H9 (cell line): ENCODE measurements at regions not wholly inside any gene's neighbourhood (a gene's known extent, or its start where the extent isn't known, plus 50 kb on each side); places are given as distances from the start of the nearest gene placed in this dataset.

Experiments
- DNase-seq: peaks from one replicate; pipeline ENCODE4 v3.0.0-alpha.2; 2017
- H2AFZ ChIP-seq: one replicate; pipeline ENCODE4 v1.6.1; 2013; ENCODE audit warnings: mild to moderate bottlenecking, low read length, control low read depth, moderate library complexity
- H2AK5ac ChIP-seq: 2 replicates; pipeline ENCODE4 v1.6.1; 2013; ENCODE audit warnings: low read length, control low read depth, mixed read lengths; ENCODE audit not compliant: insufficient read length
- H2BK120ac ChIP-seq: one replicate; pipeline ENCODE4 v1.6.1; 2013; ENCODE audit warnings: low read depth, mild to moderate bottlenecking, low read length, control low read depth, inconsistent platforms; ENCODE audit not compliant: poor library complexity, severe bottlenecking
- H2BK12ac ChIP-seq: 2 replicates; pipeline ENCODE4 v1.6.1; 2013; ENCODE audit warnings: low read length, control low read depth, mixed read lengths, low read depth; ENCODE audit not compliant: insufficient read length
- H2BK15ac ChIP-seq: 2 replicates; pipeline ENCODE4 v1.6.1; 2013; ENCODE audit warnings: low read depth, low read length, control low read depth
- H2BK20ac ChIP-seq: one replicate; pipeline ENCODE4 v1.6.1; 2013; ENCODE audit warnings: low read depth, mild to moderate bottlenecking, low read length, control low read depth, inconsistent platforms; ENCODE audit not compliant: poor library complexity, severe bottlenecking
- H2BK5ac ChIP-seq: 2 replicates; pipeline ENCODE4 v1.6.1; 2013; ENCODE audit warnings: low read length, control low read depth, mixed read lengths; ENCODE audit not compliant: insufficient read length
- H3K14ac ChIP-seq: 2 replicates; pipeline ENCODE4 v1.6.1; 2013; ENCODE audit warnings: low read length, control low read depth; ENCODE audit not compliant: insufficient read depth
- H3K18ac ChIP-seq: 2 replicates; pipeline ENCODE4 v1.6.1; 2013; ENCODE audit warnings: low read depth, mild to moderate bottlenecking, mixed read lengths, low read length, control low read depth; ENCODE audit not compliant: insufficient read length
- H3K23ac ChIP-seq: 2 replicates; pipeline ENCODE4 v1.6.1; 2013; ENCODE audit warnings: low read length, control low read depth, mixed read lengths, low read depth; ENCODE audit not compliant: insufficient read length
- H3K23me2 ChIP-seq: 2 replicates; pipeline ENCODE4 v1.6.1; 2013; ENCODE audit warnings: low read depth, mild to moderate bottlenecking, mixed read lengths, low read length, control low read depth; ENCODE audit not compliant: insufficient read length, poor library complexity, severe bottlenecking
- H3K27ac ChIP-seq: 2 replicates; pipeline ENCODE4 v1.5.1; 2013; ENCODE audit warnings: low read length, control low read depth, mixed read lengths, low read depth; ENCODE audit not compliant: insufficient read length
- H3K27me3 ChIP-seq: 2 replicates; pipeline ENCODE4 v1.6.1; 2013; ENCODE audit warnings: low read length, control low read depth, inconsistent platforms; ENCODE audit not compliant: insufficient read depth
- H3K4ac ChIP-seq: 2 replicates; pipeline ENCODE4 v1.6.1; 2013; ENCODE audit warnings: low read depth, mild to moderate bottlenecking, control low read depth, inconsistent platforms, low read length, moderate library complexity
- H3K4me1 ChIP-seq: 2 replicates; pipeline ENCODE4 v1.6.1; 2013; ENCODE audit warnings: low read length, control low read depth, inconsistent platforms; ENCODE audit not compliant: insufficient read depth
- H3K4me2 ChIP-seq: 2 replicates; pipeline ENCODE4 v1.6.1; 2013; ENCODE audit warnings: low read length, control low read depth, mixed read lengths; ENCODE audit not compliant: insufficient read length, insufficient read depth
- H3K56ac ChIP-seq: 2 replicates; pipeline ENCODE4 v1.6.1; 2013; ENCODE audit warnings: low read depth, mild to moderate bottlenecking, mixed read lengths, low read length, control low read depth; ENCODE audit not compliant: insufficient read length
- H3K79me1 ChIP-seq: 2 replicates; pipeline ENCODE4 v1.6.1; 2013; ENCODE audit warnings: low read depth, mild to moderate bottlenecking, moderate library complexity, low read length, control low read depth, inconsistent platforms; ENCODE audit not compliant: insufficient read depth, poor library complexity, severe bottlenecking
- H3K79me2 ChIP-seq: 2 replicates; pipeline ENCODE4 v1.6.1; 2013; ENCODE audit warnings: low read length, control low read depth, inconsistent platforms; ENCODE audit not compliant: insufficient read depth
- H3K9ac ChIP-seq: 2 replicates; pipeline ENCODE4 v1.6.1; 2013; ENCODE audit warnings: low read length, control low read depth, mixed read lengths; ENCODE audit not compliant: insufficient read length; ENCODE audit errors: extremely low read depth
- H3K9me3 ChIP-seq: one replicate; pipeline ENCODE4 v1.6.1; 2013; ENCODE audit warnings: low read depth, low read length, inconsistent platforms; ENCODE audit not compliant: control insufficient read depth
- H3T11ph ChIP-seq: one replicate; pipeline ENCODE4 v1.6.1; 2013; ENCODE audit warnings: mild to moderate bottlenecking, low read length, control low read depth, inconsistent platforms
- H4K20me1 ChIP-seq: one replicate; pipeline ENCODE4 v1.6.1; 2013; ENCODE audit not compliant: control insufficient read depth, insufficient read length, insufficient read depth
- H4K5ac ChIP-seq: 2 replicates; pipeline ENCODE4 v1.6.1; 2013; ENCODE audit warnings: low read depth, mild to moderate bottlenecking, mixed read lengths, low read length, control low read depth; ENCODE audit not compliant: insufficient read length
- H4K8ac ChIP-seq: replicated peaks from 2 replicates; pipeline ENCODE4 v1.6.1; 2013; ENCODE audit warnings: low read length, control low read depth, mixed read lengths, low read depth; ENCODE audit not compliant: insufficient read length
- H4K91ac ChIP-seq: 2 replicates; pipeline ENCODE4 v1.6.1; 2013; ENCODE audit warnings: low read depth, mild to moderate bottlenecking, moderate library complexity, mixed read lengths, low read length, control low read depth; ENCODE audit not compliant: insufficient read length
- H3K27ac Mint-ChIP-seq, 3 experiments: 2 replicates in 2 of 3; 3 replicates in 1 of 3; pipeline ENCODE4 v1.8.0; 2020 to 2021; ENCODE audit warnings: mixed read lengths in 3 of 3, mild to moderate bottlenecking in 1 of 3, moderate library complexity in 1 of 3
- H3K27me3 Mint-ChIP-seq: 2 replicates; pipeline ENCODE4 v1.8.0; 2021; ENCODE audit warnings: low read depth, mild to moderate bottlenecking, moderate library complexity, mixed read lengths
- H3K36me3 Mint-ChIP-seq, 3 experiments: 2 replicates in 2 of 3; 3 replicates in 1 of 3; pipeline ENCODE4 v1.8.0; 2020 to 2021; ENCODE audit warnings: low read depth in 3 of 3, mixed read lengths in 3 of 3; ENCODE audit not compliant: insufficient read depth in 1 of 3
- H3K4me1 Mint-ChIP-seq, 2 experiments: 2 replicates each; pipeline ENCODE4 v1.8.0; 2020; ENCODE audit warnings: mixed read lengths in 2 of 2
- H3K4me3 Mint-ChIP-seq, 2 experiments: 2 replicates in 1 of 2; 3 replicates in 1 of 2; pipeline ENCODE4 v1.8.0; 2020 to 2021; ENCODE audit warnings: mild to moderate bottlenecking in 2 of 2, mixed read lengths in 2 of 2, moderate library complexity in 1 of 2
- H3K9me3 Mint-ChIP-seq, 2 experiments: 2 replicates in 1 of 2; 3 replicates in 1 of 2; pipeline ENCODE4 v1.8.0; 2020; ENCODE audit warnings: mild to moderate bottlenecking in 2 of 2, mixed read lengths in 2 of 2, moderate library complexity in 1 of 2
- WGBS: extraction: QIAGEN DNeasy Blood & Tissue Kit; methylation state at CpG from one replicate; pipeline ENCODE4 v1.1.7; 2013; ENCODE audit warnings: missing lambda C conversion rate, low lambda C conversion rate, mixed read lengths; ENCODE audit not compliant: insufficient read length; ENCODE audit errors: extremely low coverage; 5-methylcytosine and 5-hydroxymethylcytosine counted together
- TF ChIP-seq, protein P1 (sequence below): fragments of 200-600 bp; sonication (generic); conservative IDR thresholded peaks from 3 replicates; pipeline ENCODE4 v1.8.0; 2021; ENCODE audit warnings: antibody characterized with exemption, mild to moderate bottlenecking

- Histone ChIP-seq H3K4me2 (no peak overlapping the region), H3K18ac (no peak overlapping the region), H3K79me1 (no peaks in the 10 kb centered on the region), H3K9ac (no peak overlapping the region), H3T11ph (no peak overlapping the region), H3K23me2 (no peaks in the 10 kb centered on the region), H2BK5ac (no peak overlapping the region), H2AFZ (no peak overlapping the region), H3K4ac (no peak overlapping the region), H3K14ac (no peak overlapping the region), H4K91ac (no peak overlapping the region), H4K20me1 (no peaks in the 10 kb centered on the region), H3K79me2 (no peaks in the 10 kb centered on the region), H2BK12ac (no peak overlapping the region), H3K4me1 (no peaks in the 10 kb centered on the region), H3K27me3 (no peaks in the 10 kb centered on the region), H2BK120ac (no peak overlapping the region), H4K5ac (no peak overlapping the region), H3K27ac (no peak overlapping the region), H3K9me3 (no peaks in the 10 kb centered on the region), H4K8ac (no peak overlapping the region), H3K56ac (no peak overlapping the region), H2AK5ac (no peak overlapping the region), H2BK15ac (no peak overlapping the region), H2BK20ac (no peak overlapping the region), H3K23ac (no peak overlapping the region)
- Mint-ChIP-seq H3K36me3 (no peaks in the 10 kb centered on the region), H3K27me3 (no peaks in the 10 kb centered on the region; the same call in 1 of the 2 replicates), H3K27ac (no peak overlapping the region), H3K4me1 (peaks cover 4 to 8% of the 10 kb centered on the region in 2 experiments; a peak in 3 of 4 replicates), H3K4me3 (no peak overlapping the region), H3K9me3 (no peaks in the 10 kb centered on the region)
- DNase-seq, result peak; percentile 27
- TF ChIP-seq, protein P1, sequence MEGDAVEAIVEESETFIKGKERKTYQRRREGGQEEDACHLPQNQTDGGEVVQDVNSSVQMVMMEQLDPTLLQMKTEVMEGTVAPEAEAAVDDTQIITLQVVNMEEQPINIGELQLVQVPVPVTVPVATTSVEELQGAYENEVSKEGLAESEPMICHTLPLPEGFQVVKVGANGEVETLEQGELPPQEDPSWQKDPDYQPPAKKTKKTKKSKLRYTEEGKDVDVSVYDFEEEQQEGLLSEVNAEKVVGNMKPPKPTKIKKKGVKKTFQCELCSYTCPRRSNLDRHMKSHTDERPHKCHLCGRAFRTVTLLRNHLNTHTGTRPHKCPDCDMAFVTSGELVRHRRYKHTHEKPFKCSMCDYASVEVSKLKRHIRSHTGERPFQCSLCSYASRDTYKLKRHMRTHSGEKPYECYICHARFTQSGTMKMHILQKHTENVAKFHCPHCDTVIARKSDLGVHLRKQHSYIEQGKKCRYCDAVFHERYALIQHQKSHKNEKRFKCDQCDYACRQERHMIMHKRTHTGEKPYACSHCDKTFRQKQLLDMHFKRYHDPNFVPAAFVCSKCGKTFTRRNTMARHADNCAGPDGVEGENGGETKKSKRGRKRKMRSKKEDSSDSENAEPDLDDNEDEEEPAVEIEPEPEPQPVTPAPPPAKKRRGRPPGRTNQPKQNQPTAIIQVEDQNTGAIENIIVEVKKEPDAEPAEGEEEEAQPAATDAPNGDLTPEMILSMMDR, result peak; percentile 45; the same call in 2 of the 3 replicates
- WGBS, result no CpG with 5 or more reads among the region's 1 CpG
These were observed 336.2 kb upstream of the ESRRG start for GRCh38 chr1:217059401-217059800.
